ENCODE measurements at regions not wholly inside any gene's neighbourhood (a gene's known extent, or its start where the extent isn't known, plus 50 kb on each side); places are given as distances from the start of the nearest gene placed in this dataset.
"Not testable (repeated sequence)": the region's sequence is repeated elsewhere in the genome, so short reads cannot be mapped to it uniquely, and the experiment has no call there.

- no peak for TF ChIP-seq REST (IDR thresholded peaks at IDR 0.05; ENCODE audit: borderline replicate concordance)
- no peak for TF ChIP-seq MXI1 (conservative IDR thresholded peaks at IDR 0.05; ENCODE audit: poor library complexity, severe bottlenecking)
- TF ChIP-seq EP300 (conservative IDR thresholded peaks at IDR 0.05; ENCODE audit: poor library complexity, severe bottlenecking): no peak
- TF ChIP-seq POLR2AphosphoS5 (IDR thresholded peaks at IDR 0.05): no peak
- no peak for TF ChIP-seq EZH2 (IDR thresholded peaks at IDR 0.05; ENCODE audit: borderline replicate concordance, insufficient read depth, low read length, poor library complexity, severe bottlenecking)
- H3K27me3 ChIP-seq (ENCODE audit: insufficient read depth, low read depth, low read length): no peaks in the 10 kb centered on the region
These were observed 265.8 kb downstream of the AKAIN1 start for GRCh38 chr18:4931209-4931608.

GRCh38 chr18:4921548-4921947, 275.5 kb downstream of the AKAIN1 start:
- no peak overlapping the region for H3K4me3 ChIP-seq (ENCODE audit: low read length)
- no peaks in the 10 kb centered on the region for H3K79me2 ChIP-seq (replicated peaks; ENCODE audit: insufficient read depth, low read length)
- H2AFZ ChIP-seq (ENCODE audit: low read depth, low read length): no peak overlapping the region
- H3K9ac ChIP-seq (ENCODE audit: low read length): no peak overlapping the region
- no peak overlapping the region for H3K4me2 ChIP-seq (ENCODE audit: low read length)
- H3K27ac ChIP-seq (ENCODE audit: low read length): no peak overlapping the region
- no peaks in the 10 kb centered on the region for H3K27me3 ChIP-seq (ENCODE audit: insufficient read depth, low read depth, low read length)
- H3K36me3 ChIP-seq (ENCODE audit: insufficient read depth, low read length): no peaks in the 10 kb centered on the region
- no peaks in the 10 kb centered on the region for H3F3A ChIP-seq (ENCODE audit: insufficient read depth, low read length, poor library complexity, severe bottlenecking)
- H4K20me1 ChIP-seq (ENCODE audit: insufficient read depth): no peaks in the 10 kb centered on the region
- H3K9me2 ChIP-seq (ENCODE audit: insufficient read depth, low read length): no peaks in the 10 kb centered on the region
- TF ChIP-seq SMC3 (conservative IDR thresholded peaks at IDR 0.05; ENCODE audit: poor library complexity): no peak
- H3K9me3 ChIP-seq (ENCODE audit: low read length): no peaks in the 10 kb centered on the region

More at GRCh38 chr18:4931209-4931608, 265.8 kb downstream of the AKAIN1 start:
- no peak overlapping the region for H3K4me3 ChIP-seq (ENCODE audit: low read length)
- H3K79me2 ChIP-seq (replicated peaks; ENCODE audit: insufficient read depth, low read length): no peaks in the 10 kb centered on the region
- no peaks in the 10 kb centered on the region for H3K36me3 ChIP-seq (ENCODE audit: insufficient read depth, low read length)
- H3K27ac ChIP-seq (ENCODE audit: low read length): no peak overlapping the region
- no peaks in the 10 kb centered on the region for H4K20me1 ChIP-seq (ENCODE audit: insufficient read depth)
- H3F3A ChIP-seq (ENCODE audit: insufficient read depth, low read length, poor library complexity, severe bottlenecking): no peaks in the 10 kb centered on the region
- no peak overlapping the region for H3K9ac ChIP-seq (ENCODE audit: low read length)
- no peak overlapping the region for H2AFZ ChIP-seq (ENCODE audit: low read depth, low read length)
- H3K9me3 ChIP-seq (ENCODE audit: low read length): no peaks in the 10 kb centered on the region
- H3K9me2 ChIP-seq (ENCODE audit: insufficient read depth, low read length): no peaks in the 10 kb centered on the region
- no peak overlapping the region for H3K4me2 ChIP-seq (ENCODE audit: low read length)

GRCh38 chr18:4917509-4917908, 279.5 kb downstream of the AKAIN1 start:
- not testable (repeated sequence) for H2AFZ ChIP-seq (ENCODE audit: low read depth, low read length); H3K4me2 ChIP-seq (ENCODE audit: low read length); H3K27ac ChIP-seq (ENCODE audit: low read length); H3F3A ChIP-seq (ENCODE audit: insufficient read depth, low read length, poor library complexity, severe bottlenecking); H3K36me3 ChIP-seq (ENCODE audit: insufficient read depth, low read length); H3K9ac ChIP-seq (ENCODE audit: low read length); H3K27me3 ChIP-seq (ENCODE audit: insufficient read depth, low read depth, low read length); H3K79me2 ChIP-seq (replicated peaks; ENCODE audit: insufficient read depth, low read length); H3K9me2 ChIP-seq (ENCODE audit: insufficient read depth, low read length); H3K9me3 ChIP-seq (ENCODE audit: low read length); H3K4me3 ChIP-seq (ENCODE audit: low read length); H4K20me1 ChIP-seq (ENCODE audit: insufficient read depth)

GRCh38 chr18:4908328-4908727, 288.7 kb downstream of the AKAIN1 start:
- Histone ChIP-seq H3K27me3 (ENCODE audit: insufficient read depth, low read depth, low read length) (no peaks in the 10 kb centered on the region), H3F3A (ENCODE audit: insufficient read depth, low read length, poor library complexity, severe bottlenecking) (no peaks in the 10 kb centered on the region), H4K20me1 (ENCODE audit: insufficient read depth) (no peaks in the 10 kb centered on the region), H3K9me3 (ENCODE audit: low read length) (no peaks in the 10 kb centered on the region), H3K36me3 (ENCODE audit: insufficient read depth, low read length) (no peaks in the 10 kb centered on the region), H3K27ac (ENCODE audit: low read length) (no peak overlapping the region), H3K9me2 (ENCODE audit: insufficient read depth, low read length) (no peaks in the 10 kb centered on the region), H2AFZ (ENCODE audit: low read depth, low read length) (no peak overlapping the region), H3K4me2 (ENCODE audit: low read length) (no peak overlapping the region), H3K9ac (ENCODE audit: low read length) (no peak overlapping the region), H3K79me2 (replicated peaks; ENCODE audit: insufficient read depth, low read length) (no peaks in the 10 kb centered on the region), H3K4me3 (ENCODE audit: low read length) (no peak overlapping the region)
- TF ChIP-seq POLR2AphosphoS5 (IDR thresholded peaks at IDR 0.05) (no peak), EZH2 (IDR thresholded peaks at IDR 0.05; ENCODE audit: borderline replicate concordance, insufficient read depth, low read length, poor library complexity, severe bottlenecking) (no peak)

All from neural cell (in vitro differentiated cells).